Naive thymus-derived CD8-positive, alpha-beta T cell (primary cell): ENCODE measurements at regions not wholly inside any gene's neighbourhood (a gene's known extent, or its start where the extent isn't known, plus 50 kb on each side); places are given as distances from the start of the nearest gene placed in this dataset.

ENCODE experiments used
- ATAC-seq, 2 donors: fragments of 150-1000 bp; cut with Tn5 transposase in 1 of 2; sonication (Bioruptor Pico), chemical (Tn5 transposase) in 1 of 2; 1 replicate in 1 of 2; 2 replicates in 1 of 2; pipeline ENCODE4 v1.10.0; 2021; ENCODE audit warnings: mild to moderate bottlenecking in 2 of 2, moderate library complexity in 2 of 2
- POLR2A ChIA-PET: fragments of 350-600 bp; sonication (Branson Sonifier 250); formaldehyde crosslinking; loops from one replicate; lab custom pipeline; 2021; ENCODE audit warnings: antibody characterized with exemption; lab: Charles Lee
- DNase-seq, 10 donors: peaks; one replicate each; pipeline versions ENCODE4 v3.0.0 to v3.0.0-alpha.2; 2020 to 2022
- H3K27ac Mint-ChIP-seq, 10 donors: one replicate each; pipeline ENCODE4 v1.8.0; 2020 to 2022; ENCODE audit warnings: mild to moderate bottlenecking in 10 of 10, mixed read lengths in 10 of 10, moderate library complexity in 4 of 10, inconsistent platforms in 1 of 10
- H3K27me3 Mint-ChIP-seq, 5 donors: one replicate each; pipeline ENCODE4 v1.8.0; 2021 to 2022; ENCODE audit warnings: mixed read lengths in 5 of 5
- H3K36me3 Mint-ChIP-seq, 3 donors: one replicate each; pipeline ENCODE4 v1.8.0; 2020 to 2022; ENCODE audit warnings: mixed read lengths in 3 of 3, mild to moderate bottlenecking in 2 of 3, inconsistent platforms in 1 of 3
- H3K4me1 Mint-ChIP-seq, 4 donors: one replicate each; pipeline ENCODE4 v1.8.0; 2021 to 2022; ENCODE audit warnings: mixed read lengths in 4 of 4
- H3K4me3 Mint-ChIP-seq, 10 donors: one replicate each; pipeline ENCODE4 v1.8.0; 2020 to 2022; ENCODE audit warnings: mild to moderate bottlenecking in 10 of 10, mixed read lengths in 10 of 10, moderate library complexity in 6 of 10, inconsistent platforms in 1 of 10
- H3K9me3 Mint-ChIP-seq, 9 donors: one replicate each; pipeline ENCODE4 v1.8.0; 2020 to 2022; ENCODE audit warnings: mixed read lengths in 9 of 9, mild to moderate bottlenecking in 3 of 9, inconsistent platforms in 1 of 9, moderate library complexity in 1 of 9

- no peak overlapping the region for H3K4me3 Mint-ChIP-seq
- H3K27ac Mint-ChIP-seq: no peak overlapping the region
- POLR2A ChIA-PET: no interaction called here
- H3K4me1 Mint-ChIP-seq: no peaks in the 10 kb centered on the region
- peaks cover 0 to 12% (median 2%) of the 10 kb centered on the region in 9 donors for H3K9me3 Mint-ChIP-seq
- H3K36me3 Mint-ChIP-seq: no peaks in the 10 kb centered on the region
- peaks cover 0 to 4% (median 0%) of the 10 kb centered on the region in 5 donors for H3K27me3 Mint-ChIP-seq
- DNase-seq (no peak), ATAC-seq (no peak)
Observed at GRCh38 chr5:161167016-161167767, 315.2 kb upstream of the ATP10B start.

- no peak overlapping the region for H3K27ac Mint-ChIP-seq
Observed at GRCh38 chr5:161165998-161166660, 314.1 kb upstream of the ATP10B start.

GRCh38 chr5:161157925-161158324 lies 305.9 kb upstream of the ATP10B start:
- DNase-seq (no peak), ATAC-seq (no peak)
- POLR2A ChIA-PET: no interaction called here
- Mint-ChIP-seq H3K27ac (no peak overlapping the region), H3K4me3 (no peak overlapping the region), H3K27me3 (peaks cover 0 to 9% (median 0%) of the 10 kb centered on the region in 5 donors), H3K9me3 (peaks cover 0 to 35% (median 5%) of the 10 kb centered on the region in 9 donors), H3K4me1 (no peaks in the 10 kb centered on the region), H3K36me3 (no peaks in the 10 kb centered on the region)

More at GRCh38 chr5:161165998-161166660, 314.1 kb upstream of the ATP10B start:
- H3K4me3 Mint-ChIP-seq: no peak overlapping the region
- no peaks in the 10 kb centered on the region for H3K4me1 Mint-ChIP-seq
- peaks cover 0 to 12% (median 2%) of the 10 kb centered on the region in 9 donors for H3K9me3 Mint-ChIP-seq
- POLR2A ChIA-PET: no interaction called here
- ATAC-seq: no peak
- H3K36me3 Mint-ChIP-seq: no peaks in the 10 kb centered on the region
- peak in 1 of 10 donors; percentile 4 for DNase-seq
- H3K27me3 Mint-ChIP-seq: peaks cover 0 to 4% (median 0%) of the 10 kb centered on the region in 5 donors

GRCh38 chr5:161155451-161155850 lies 303.4 kb upstream of the ATP10B start:
- no peak for ATAC-seq
- no peak overlapping the region for H3K4me3 Mint-ChIP-seq
- POLR2A ChIA-PET: no interaction called here

GRCh38 chr5:161152415-161152940 lies 300.5 kb upstream of the ATP10B start:
- Mint-ChIP-seq H3K4me1 (no peaks in the 10 kb centered on the region), H3K27me3 (peaks cover 0 to 20% (median 0%) of the 10 kb centered on the region in 5 donors), H3K4me3 (no peak overlapping the region), H3K27ac (no peak overlapping the region), H3K9me3 (peaks cover 0 to 32% (median 2%) of the 10 kb centered on the region in 9 donors), H3K36me3 (no peaks in the 10 kb centered on the region)
- DNase-seq (no peak), ATAC-seq (no peak)
- POLR2A ChIA-PET: no interaction called here

More at GRCh38 chr5:161155451-161155850, 303.4 kb upstream of the ATP10B start:
- Mint-ChIP-seq H3K9me3 (peaks cover 0 to 35% (median 5%) of the 10 kb centered on the region in 9 donors), H3K4me1 (no peaks in the 10 kb centered on the region), H3K27me3 (peaks cover 0 to 9% (median 0%) of the 10 kb centered on the region in 5 donors), H3K27ac (no peak overlapping the region), H3K36me3 (no peaks in the 10 kb centered on the region)
- DNase-seq: no peak

- ATAC-seq: no peak
- H3K9me3 Mint-ChIP-seq: peaks cover 0 to 21% (median 4%) of the 10 kb centered on the region in 9 donors
- H3K27me3 Mint-ChIP-seq: peaks cover 0 to 11% (median 0%) of the 10 kb centered on the region in 5 donors
- no peaks in the 10 kb centered on the region for H3K36me3 Mint-ChIP-seq
- POLR2A ChIA-PET: no interaction called here
- H3K27ac Mint-ChIP-seq: no peak overlapping the region
- no peak for DNase-seq
- H3K4me3 Mint-ChIP-seq: no peak overlapping the region
- no peaks in the 10 kb centered on the region for H3K4me1 Mint-ChIP-seq
Observed at GRCh38 chr5:161150441-161150988, 298.5 kb upstream of the ATP10B start.

- POLR2A ChIA-PET: no interaction called here
- Mint-ChIP-seq H3K9me3 (peaks cover 0 to 21% (median 4%) of the 10 kb centered on the region in 9 donors), H3K36me3 (no peaks in the 10 kb centered on the region), H3K4me1 (no peaks in the 10 kb centered on the region), H3K4me3 (no peak overlapping the region), H3K27ac (no peak overlapping the region), H3K27me3 (peaks cover 0 to 11% (median 0%) of the 10 kb centered on the region in 5 donors)
- ATAC-seq (no peak), DNase-seq (no peak)
Observed at GRCh38 chr5:161149078-161149477, 297.1 kb upstream of the ATP10B start.

GRCh38 chr5:161138751-161139455 lies 286.9 kb upstream of the ATP10B start:
- ATAC-seq: no peak
- no peaks in the 10 kb centered on the region for H3K27me3 Mint-ChIP-seq
- no peak overlapping the region for H3K27ac Mint-ChIP-seq
- peaks cover 0 to 15% (median 4%) of the 10 kb centered on the region in 9 donors for H3K9me3 Mint-ChIP-seq
- DNase-seq: no peak
- POLR2A ChIA-PET: no interaction called here
- no peaks in the 10 kb centered on the region for H3K4me1 Mint-ChIP-seq
- no peaks in the 10 kb centered on the region for H3K36me3 Mint-ChIP-seq
- H3K4me3 Mint-ChIP-seq: no peak overlapping the region

- H3K36me3 Mint-ChIP-seq: no peaks in the 10 kb centered on the region
- no peak overlapping the region for H3K27ac Mint-ChIP-seq
- ATAC-seq: no peak
- H3K4me1 Mint-ChIP-seq: no peaks in the 10 kb centered on the region
- H3K27me3 Mint-ChIP-seq: peaks cover 0 to under 1% (median 0%) of the 10 kb centered on the region in 5 donors
- no peak for DNase-seq
- H3K4me3 Mint-ChIP-seq: no peak overlapping the region
- POLR2A ChIA-PET: no interaction called here
- H3K9me3 Mint-ChIP-seq: peaks cover 0 to 3% (median 0%) of the 10 kb centered on the region in 9 donors
Observed at GRCh38 chr5:161134956-161135355, 282.9 kb upstream of the ATP10B start.

- Mint-ChIP-seq H3K36me3 (no peaks in the 10 kb centered on the region), H3K27ac (no peak overlapping the region), H3K9me3 (peaks cover 0 to 11% (median 0%) of the 10 kb centered on the region in 9 donors), H3K27me3 (peaks cover 0 to 2% (median 0%) of the 10 kb centered on the region in 5 donors), H3K4me3 (no peak overlapping the region), H3K4me1 (no peaks in the 10 kb centered on the region)
- ATAC-seq (no peak), DNase-seq (no peak)
- POLR2A ChIA-PET: no interaction called here
Observed at GRCh38 chr5:161134083-161134482, 282.1 kb upstream of the ATP10B start.

GRCh38 chr5:161115941-161116340 lies 263.9 kb upstream of the ATP10B start:
- H3K27me3 Mint-ChIP-seq: peaks cover 0 to 7% (median 0%) of the 10 kb centered on the region in 5 donors
- ATAC-seq (no peak), DNase-seq (no peak)
- H3K4me1 Mint-ChIP-seq: peaks cover 0 to 3% (median 0%) of the 10 kb centered on the region in 4 donors
- POLR2A ChIA-PET: no interaction called here
- H3K9me3 Mint-ChIP-seq: peaks cover 0 to 8% (median 2%) of the 10 kb centered on the region in 9 donors
- H3K36me3 Mint-ChIP-seq: no peaks in the 10 kb centered on the region
- no peak overlapping the region for H3K27ac Mint-ChIP-seq
- H3K4me3 Mint-ChIP-seq: no peak overlapping the region

GRCh38 chr5:161112371-161112770 lies 260.4 kb upstream of the ATP10B start:
- H3K27me3 Mint-ChIP-seq: peaks cover 0 to 1% (median 0%) of the 10 kb centered on the region in 5 donors
- no peak overlapping the region for H3K27ac Mint-ChIP-seq
- DNase-seq (no peak), ATAC-seq (no peak)
- no peaks in the 10 kb centered on the region for H3K36me3 Mint-ChIP-seq
- H3K4me3 Mint-ChIP-seq: no peak overlapping the region
- peaks cover 0 to 8% (median 2%) of the 10 kb centered on the region in 9 donors for H3K9me3 Mint-ChIP-seq
- H3K4me1 Mint-ChIP-seq: peaks cover 0 to 3% (median 0%) of the 10 kb centered on the region in 4 donors
- POLR2A ChIA-PET: no interaction called here
